ENCODE measurements at regions not wholly inside any gene's neighbourhood (a gene's known extent, or its start where the extent isn't known, plus 50 kb on each side); places are given as distances from the start of the nearest gene placed in this dataset.

DNA sequence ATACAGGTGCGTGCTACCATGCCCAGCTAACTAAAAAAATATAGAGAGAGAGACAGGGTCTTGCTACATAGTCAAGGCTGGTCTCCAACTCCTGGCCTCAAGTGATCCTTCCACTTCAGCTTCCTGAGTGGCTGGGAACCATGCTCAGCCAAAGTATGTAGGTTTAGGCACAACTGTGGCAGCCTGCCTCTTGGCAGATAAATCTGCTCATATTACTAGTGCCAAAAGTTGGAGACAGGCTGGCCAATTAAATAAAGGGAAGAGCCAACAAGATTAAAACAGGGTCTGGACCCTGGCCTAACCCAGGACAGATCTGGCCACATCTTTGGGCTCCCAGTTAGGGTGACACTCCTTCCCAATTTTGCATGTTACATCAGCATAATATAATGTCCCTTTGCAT is 151.7 kb downstream of the CBLN1 start:
- DNase-seq (ENCODE audit: low read depth in 4 of 4, low spot score in 2 of 4) = no peak

DNA sequence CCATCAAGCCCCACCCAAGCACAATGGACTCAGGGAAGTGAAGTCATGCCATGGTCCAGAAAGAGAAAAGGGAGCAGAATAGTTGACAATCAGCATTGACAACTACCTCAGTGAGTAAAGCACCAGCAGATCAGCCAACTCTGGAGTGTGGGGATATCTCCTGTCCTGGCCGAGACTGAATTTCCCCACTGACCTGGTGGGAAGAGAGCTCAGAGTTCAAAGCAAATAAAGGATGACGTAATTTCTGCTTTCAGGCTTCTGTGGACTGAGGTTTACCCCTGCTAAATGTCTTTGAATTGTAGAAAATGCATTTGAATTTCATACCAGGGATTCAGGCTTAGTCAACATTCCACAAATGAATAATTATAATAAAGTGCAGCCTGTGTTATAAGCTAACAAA is 152.9 kb downstream of the CBLN1 start:
- no peak for DNase-seq (ENCODE audit: low read depth in 4 of 4, low spot score in 2 of 4)

- peak in 1 of 4 donors; percentile 2 for DNase-seq (ENCODE audit: low read depth in 4 of 4, low spot score in 2 of 4)
Measured at GRCh38 chr16:49127103-49127502, 154.5 kb downstream of the CBLN1 start.

DNA sequence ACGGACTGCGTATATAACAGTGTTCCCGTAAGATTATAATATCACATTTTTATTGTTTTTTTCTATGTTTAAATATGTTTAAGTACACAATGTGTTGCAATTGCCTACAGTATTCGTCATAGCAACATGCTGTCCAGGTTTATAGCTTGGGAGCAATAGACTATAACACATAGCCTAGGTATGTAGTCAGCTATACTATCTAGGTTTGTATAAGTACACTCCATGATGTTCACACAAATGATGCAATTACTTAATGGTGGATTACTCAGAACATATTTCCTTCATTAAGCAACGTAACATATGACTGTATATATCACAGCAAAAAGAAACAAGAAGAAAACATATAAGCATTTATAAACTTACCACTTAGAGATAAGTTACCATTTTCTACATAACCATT is 160.0 kb downstream of the CBLN1 start:
- no peak for DNase-seq (ENCODE audit: low read depth in 4 of 4, low spot score in 2 of 4)

- no peak for DNase-seq (ENCODE audit: low read depth in 4 of 4, low spot score in 2 of 4)
Measured at GRCh38 chr16:49120631-49121030, 161.0 kb downstream of the CBLN1 start.

DNA sequence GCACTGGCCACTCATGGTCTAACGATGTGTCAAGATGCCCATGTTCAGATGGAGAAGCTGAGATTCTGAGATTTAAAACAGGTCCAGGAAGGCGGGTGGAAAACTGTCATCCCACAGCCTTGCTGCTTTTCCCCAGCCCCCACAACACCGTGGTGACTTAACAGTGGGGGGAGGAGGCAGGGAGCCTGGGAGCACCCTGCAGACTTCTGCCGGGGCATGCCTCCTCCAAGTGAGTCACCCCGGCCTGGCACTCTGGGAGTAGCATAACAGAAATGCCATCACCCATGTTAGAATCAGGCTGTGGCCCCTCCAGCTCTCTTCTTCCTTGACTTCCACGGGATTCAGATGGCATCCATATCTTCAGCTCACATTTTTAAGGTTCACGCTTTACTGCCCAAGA is 164.8 kb downstream of the CBLN1 start:
- DNase-seq (ENCODE audit: low read depth in 4 of 4, low spot score in 2 of 4) = no peak

GRCh38 chr16:49115956-49116355 is 165.7 kb downstream of the CBLN1 start:
- DNase-seq (ENCODE audit: low read depth in 4 of 4, low spot score in 2 of 4) = no peak

- no peak for DNase-seq (ENCODE audit: low read depth in 4 of 4, low spot score in 2 of 4)
Measured at GRCh38 chr16:49112754-49113153, 168.9 kb downstream of the CBLN1 start.

GRCh38 chr16:49111351-49111750 is 170.3 kb downstream of the CBLN1 start:
- no peak for DNase-seq (ENCODE audit: low read depth in 4 of 4, low spot score in 2 of 4)

DNA sequence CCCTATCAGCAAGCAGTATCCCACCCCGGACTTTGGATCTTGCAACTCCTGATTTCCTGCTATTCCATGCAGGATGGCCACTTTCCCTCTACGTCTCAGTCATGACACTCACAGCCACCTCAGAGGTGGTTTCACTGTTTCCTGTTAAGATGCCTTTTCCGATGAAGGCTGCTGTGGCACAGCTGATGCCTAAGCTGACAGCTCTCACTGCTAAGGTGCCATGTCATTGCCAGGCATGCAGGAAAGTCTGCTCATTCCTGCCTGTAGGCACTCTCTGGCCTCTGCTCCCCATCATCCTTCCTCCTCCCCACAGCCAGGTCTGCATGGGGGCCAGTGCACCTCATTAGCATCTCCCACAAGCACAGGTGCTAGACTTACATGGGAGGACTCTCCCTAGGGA is 173.0 kb downstream of the CBLN1 start:
- no peak for DNase-seq (ENCODE audit: low read depth in 4 of 4, low spot score in 2 of 4)

GRCh38 chr16:49103298-49103697 is 178.3 kb downstream of the CBLN1 start:
- no peak for DNase-seq (ENCODE audit: low read depth in 4 of 4, low spot score in 2 of 4)

DNA sequence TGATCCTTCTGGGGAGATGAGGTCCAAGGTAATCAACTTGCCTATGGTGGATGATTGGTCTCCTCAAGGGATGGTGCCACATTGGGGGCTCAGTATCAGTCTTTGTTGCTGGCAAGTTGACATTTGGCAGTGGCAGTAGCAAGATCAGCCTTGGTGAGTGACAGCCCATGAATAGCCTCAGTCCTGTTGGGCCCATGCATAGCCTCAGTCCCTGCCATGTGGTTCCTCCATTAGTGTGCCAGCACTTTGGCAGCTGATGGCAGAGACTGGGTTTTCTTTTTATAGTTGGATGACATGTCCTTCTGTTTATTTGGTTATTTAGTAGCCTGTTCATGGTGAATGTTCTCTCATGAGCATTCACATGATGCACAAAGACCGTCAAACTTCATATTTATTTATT is 179.6 kb downstream of the CBLN1 start:
- DNase-seq (ENCODE audit: low read depth in 4 of 4, low spot score in 2 of 4) = no peak

- DNase-seq (ENCODE audit: low read depth in 4 of 4, low spot score in 2 of 4) = no peak
Measured at GRCh38 chr16:49100366-49100765, 181.3 kb downstream of the CBLN1 start.

- no peak for DNase-seq (ENCODE audit: low read depth in 4 of 4, low spot score in 2 of 4)
Measured at GRCh38 chr16:49097964-49098363, 183.7 kb downstream of the CBLN1 start.

DNA sequence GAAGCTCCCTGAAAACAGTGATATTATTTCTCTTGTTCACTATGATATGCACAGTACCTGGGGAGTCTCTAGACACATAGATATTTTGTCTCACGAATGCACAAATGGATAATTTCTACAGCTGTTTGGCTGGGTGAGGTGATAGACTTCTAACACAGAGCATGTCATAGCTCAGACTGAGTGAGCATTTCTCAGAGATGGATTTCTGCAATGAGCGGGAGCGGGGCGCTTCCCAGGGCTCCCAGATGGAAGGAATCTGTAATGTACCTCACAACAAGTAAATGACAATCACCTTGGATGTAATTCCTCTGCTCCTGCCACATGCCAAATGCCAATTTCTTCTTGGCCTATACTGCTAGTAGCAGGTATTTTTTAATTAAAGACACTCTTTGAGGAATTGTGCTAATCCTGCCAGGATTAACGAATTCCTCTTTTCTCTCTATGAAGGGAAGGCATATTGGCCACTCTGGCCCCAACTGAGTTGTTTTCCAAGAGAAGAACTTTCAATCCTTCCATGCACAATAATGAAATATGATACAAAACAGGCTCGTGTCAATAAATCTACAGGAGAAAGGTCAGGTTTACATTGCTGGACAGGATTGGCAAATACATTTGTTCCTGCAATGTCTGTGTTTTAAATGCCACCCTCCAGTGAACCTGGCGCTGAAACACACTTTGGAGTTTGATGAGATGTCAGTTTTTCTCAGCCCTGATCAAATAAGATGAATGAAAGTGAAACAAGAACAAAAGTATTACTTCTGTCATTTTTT is 185.3 kb downstream of the CBLN1 start:
- no peak for DNase-seq (ENCODE audit: low read depth in 4 of 4, low spot score in 2 of 4)

DNA sequence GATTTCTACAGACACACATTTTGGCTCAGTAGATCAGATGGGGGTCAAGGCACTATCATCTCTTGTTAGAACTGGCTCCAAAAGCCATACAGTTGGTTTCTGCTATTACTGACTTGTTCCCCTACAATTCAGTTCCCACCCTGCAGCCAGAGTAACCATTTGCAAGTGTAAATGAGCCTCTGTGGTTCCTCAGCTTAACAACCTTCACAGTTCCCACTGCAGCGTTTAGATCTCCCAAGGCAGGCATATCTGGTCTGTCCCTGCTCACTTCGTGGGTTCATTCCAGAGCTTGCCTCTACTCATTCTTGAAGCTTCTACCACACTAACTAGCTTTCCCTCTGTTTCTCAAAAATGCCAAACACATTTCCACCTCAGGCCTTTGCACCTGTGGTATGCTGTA is 186.1 kb downstream of the CBLN1 start:
- DNase-seq (ENCODE audit: low read depth in 4 of 4, low spot score in 2 of 4) = no peak

GRCh38 chr16:49094471-49094870 is 187.2 kb downstream of the CBLN1 start:
- no peak for DNase-seq (ENCODE audit: low read depth in 4 of 4, low spot score in 2 of 4)

DNA sequence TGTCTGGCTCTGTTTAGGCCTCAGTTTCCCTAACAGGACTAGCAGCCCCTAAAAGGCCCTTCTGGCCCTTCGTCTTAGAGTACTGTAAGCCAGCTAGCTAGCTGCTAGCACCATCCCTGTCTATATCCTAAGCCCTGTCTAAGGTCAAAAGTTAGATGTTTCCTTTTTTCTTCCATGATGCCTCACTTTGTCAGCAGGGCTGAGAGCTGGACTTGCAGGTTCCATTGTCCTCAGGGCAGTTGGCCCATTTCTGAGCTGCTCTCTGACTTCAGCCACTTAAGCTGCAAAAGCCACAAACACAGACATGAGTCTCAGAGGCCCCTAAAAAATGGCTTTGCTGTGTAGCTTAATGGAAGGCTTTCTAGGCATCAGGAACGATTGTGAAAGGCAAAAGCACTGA is 187.7 kb downstream of the CBLN1 start:
- DNase-seq (ENCODE audit: low read depth in 4 of 4, low spot score in 2 of 4) = no peak

- no peak for DNase-seq (ENCODE audit: low read depth in 4 of 4, low spot score in 2 of 4)
Measured at GRCh38 chr16:49092704-49093103, 188.9 kb downstream of the CBLN1 start.

GRCh38 chr16:49089533-49089932 is 192.1 kb downstream of the CBLN1 start:
- DNase-seq (ENCODE audit: low read depth in 4 of 4, low spot score in 2 of 4) = no peak

DNA sequence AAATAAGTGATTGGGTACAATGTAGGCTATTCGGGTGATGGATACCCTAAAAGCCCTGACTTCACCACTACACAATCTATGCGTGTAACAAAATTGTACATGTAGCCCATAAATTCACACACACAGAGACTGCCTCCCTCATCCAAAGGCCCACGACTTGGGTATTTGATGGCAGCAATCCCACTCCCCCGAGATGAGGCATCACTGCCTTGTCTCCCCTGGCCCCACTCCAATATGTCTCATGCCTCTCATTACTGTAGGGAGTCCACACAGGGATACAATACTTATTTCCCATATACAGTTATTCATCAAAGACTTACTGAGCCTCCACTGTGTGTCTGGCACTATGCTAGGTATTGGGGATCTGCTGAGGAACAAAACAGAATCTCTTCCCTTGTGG is 192.6 kb downstream of the CBLN1 start:
- DNase-seq (ENCODE audit: low read depth in 4 of 4, low spot score in 2 of 4) = no peak

DNA sequence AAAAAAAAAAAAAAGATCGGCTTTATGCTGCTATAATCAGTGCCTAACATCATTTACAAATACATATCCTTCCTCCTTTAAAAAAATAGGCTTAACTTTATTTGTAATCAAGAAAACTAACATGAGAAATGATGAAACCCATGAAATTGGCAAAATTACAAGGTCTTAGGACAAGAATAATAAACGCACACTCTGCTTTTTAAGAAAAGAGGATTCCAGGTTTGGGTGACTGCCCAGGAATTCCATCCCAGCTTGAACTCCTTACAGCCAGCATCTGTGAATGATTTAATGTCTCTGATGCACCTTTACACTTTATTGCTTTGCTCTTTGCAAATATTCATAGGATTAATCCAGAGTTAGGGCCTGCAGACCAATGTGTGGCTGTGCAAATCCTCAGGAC is 196.0 kb downstream of the CBLN1 start:
- DNase-seq (ENCODE audit: low read depth in 4 of 4, low spot score in 2 of 4) = no peak

Data from left renal cortex interstitium (tissue), 4 donors.